Thymus (tissue), 11 donors: ENCODE measurements at regions not wholly inside any gene's neighbourhood (a gene's known extent, or its start where the extent isn't known, plus 50 kb on each side); places are given as distances from the start of the nearest gene placed in this dataset.

ENCODE experiments used
- DNase-seq, 9 donors: peaks; one replicate each; pipeline ENCODE4 v3.0.0-alpha.2; 2013; ENCODE audit warnings: low spot score in 9 of 9, low read depth in 6 of 9, missing footprints in 1 of 9
- H3K27ac ChIP-seq, 2 donors: one replicate each; pipeline ENCODE4 v1.5.1; 2013; ENCODE audit warnings: control low read depth in 1 of 2, low read depth in 1 of 2, low read length in 1 of 2, mild to moderate bottlenecking in 1 of 2, moderate library complexity in 1 of 2
- H3K27me3 ChIP-seq, 2 donors: one replicate each; pipeline ENCODE4 v1.5.1; 2013; ENCODE audit warnings: low read length in 1 of 2; ENCODE audit not compliant: control insufficient read depth in 2 of 2, insufficient read depth in 1 of 2
- H3K36me3 ChIP-seq, 2 donors: one replicate each; pipeline ENCODE4 v1.5.1; 2013; ENCODE audit warnings: low read length in 1 of 2, mild to moderate bottlenecking in 1 of 2, moderate library complexity in 1 of 2; ENCODE audit not compliant: control insufficient read depth in 2 of 2, insufficient read depth in 2 of 2
- H3K4me1 ChIP-seq, 2 donors: one replicate each; pipeline ENCODE4 v1.5.1; 2013; ENCODE audit warnings: low read length in 2 of 2; ENCODE audit not compliant: control insufficient read depth in 2 of 2, insufficient read depth in 2 of 2
- H3K4me3 ChIP-seq, 2 donors: one replicate each; pipeline ENCODE4 v1.5.1; 2013; ENCODE audit warnings: low read length in 2 of 2, control low read depth in 1 of 2, mild to moderate bottlenecking in 1 of 2
- H3K9me3 ChIP-seq, 2 donors: one replicate each; pipeline ENCODE4 v1.5.1; 2013; ENCODE audit warnings: low read length in 1 of 2, mild to moderate bottlenecking in 1 of 2; ENCODE audit not compliant: control insufficient read depth in 2 of 2, insufficient read depth in 1 of 2
- WGBS: extraction: QIAGEN DNeasy Blood & Tissue Kit; methylation state at CpG from one replicate; pipeline ENCODE4 v1.1.7; 2013; 5-methylcytosine and 5-hydroxymethylcytosine counted together
- donor health status: healthy.

- Histone ChIP-seq H3K36me3 (peaks cover 0 to 18% of the 10 kb centered on the region in 2 donors), H3K4me1 (no peaks in the 10 kb centered on the region), H3K27ac (no peak overlapping the region), H3K4me3 (no peak overlapping the region), H3K27me3 (no peaks in the 10 kb centered on the region), H3K9me3 (no peaks in the 10 kb centered on the region)
- no peak for DNase-seq
- 98% methylated on average over 16 of the region's 16 CpGs for WGBS
Measured at GRCh38 chr22:49629586-49630447, 197.9 kb downstream of the BRD1 start.

- 96% methylated on average over 8 of the region's 8 CpGs for WGBS
- Histone ChIP-seq H3K27me3 (no peaks in the 10 kb centered on the region), H3K4me1 (no peaks in the 10 kb centered on the region), H3K36me3 (peaks cover 0 to 18% of the 10 kb centered on the region in 2 donors), H3K9me3 (no peaks in the 10 kb centered on the region), H3K27ac (no peak overlapping the region), H3K4me3 (no peak overlapping the region)
- no peak for DNase-seq
Measured at GRCh38 chr22:49629261-49629570, 198.5 kb downstream of the BRD1 start.

GRCh38 chr22:49628391-49629260, 199.0 kb downstream of the BRD1 start:
- WGBS, result 93% methylated on average over 27 of the region's 27 CpGs
- Histone ChIP-seq H3K27me3 (no peaks in the 10 kb centered on the region), H3K36me3 (peaks cover 0 to 18% of the 10 kb centered on the region in 2 donors), H3K27ac (no peak overlapping the region), H3K4me1 (no peaks in the 10 kb centered on the region), H3K4me3 (no peak overlapping the region), H3K9me3 (no peaks in the 10 kb centered on the region)
- DNase-seq, result no peak

GRCh38 chr22:49627217-49628181, 200.2 kb downstream of the BRD1 start:
- 94% methylated on average over 31 of the region's 31 CpGs for WGBS
- H3K36me3 ChIP-seq, result peaks cover 0 to 17% of the 10 kb centered on the region in 2 donors
- H3K27ac ChIP-seq, result no peak overlapping the region
- no peak overlapping the region for H3K4me3 ChIP-seq
- DNase-seq, result no peak
- no peaks in the 10 kb centered on the region for H3K27me3 ChIP-seq
- H3K4me1 ChIP-seq, result no peaks in the 10 kb centered on the region
- no peaks in the 10 kb centered on the region for H3K9me3 ChIP-seq

- H3K36me3 ChIP-seq, result peaks cover 0 to 12% of the 10 kb centered on the region in 2 donors
- 97% methylated on average over 20 of the region's 20 CpGs for WGBS
- H3K9me3 ChIP-seq, result no peaks in the 10 kb centered on the region
- no peaks in the 10 kb centered on the region for H3K27me3 ChIP-seq
- H3K4me1 ChIP-seq, result no peaks in the 10 kb centered on the region
- no peak overlapping the region for H3K4me3 ChIP-seq
- no peak for DNase-seq
- no peak overlapping the region for H3K27ac ChIP-seq
Measured at GRCh38 chr22:49626361-49627216, 201.1 kb downstream of the BRD1 start.

- WGBS, result 97% methylated on average over 19 of the region's 19 CpGs
- Histone ChIP-seq H3K36me3 (peaks cover 0 to 12% of the 10 kb centered on the region in 2 donors), H3K4me1 (no peaks in the 10 kb centered on the region), H3K9me3 (no peaks in the 10 kb centered on the region), H3K4me3 (no peak overlapping the region), H3K27me3 (no peaks in the 10 kb centered on the region), H3K27ac (no peak overlapping the region)
- DNase-seq, result no peak
Measured at GRCh38 chr22:49624421-49625177, 203.1 kb downstream of the BRD1 start.

- Histone ChIP-seq H3K36me3 (peaks cover 0 to 14% of the 10 kb centered on the region in 2 donors), H3K4me1 (no peaks in the 10 kb centered on the region), H3K9me3 (no peaks in the 10 kb centered on the region), H3K27me3 (no peaks in the 10 kb centered on the region), H3K27ac (no peak overlapping the region), H3K4me3 (no peak overlapping the region)
- DNase-seq, result no peak
- WGBS, result 96% methylated on average over 13 of the region's 13 CpGs
Measured at GRCh38 chr22:49623715-49624114, 204.0 kb downstream of the BRD1 start.
